ENCODE measurements at regions not wholly inside any gene's neighbourhood (a gene's known extent, or its start where the extent isn't known, plus 50 kb on each side); places are given as distances from the start of the nearest gene placed in this dataset.

DNA sequence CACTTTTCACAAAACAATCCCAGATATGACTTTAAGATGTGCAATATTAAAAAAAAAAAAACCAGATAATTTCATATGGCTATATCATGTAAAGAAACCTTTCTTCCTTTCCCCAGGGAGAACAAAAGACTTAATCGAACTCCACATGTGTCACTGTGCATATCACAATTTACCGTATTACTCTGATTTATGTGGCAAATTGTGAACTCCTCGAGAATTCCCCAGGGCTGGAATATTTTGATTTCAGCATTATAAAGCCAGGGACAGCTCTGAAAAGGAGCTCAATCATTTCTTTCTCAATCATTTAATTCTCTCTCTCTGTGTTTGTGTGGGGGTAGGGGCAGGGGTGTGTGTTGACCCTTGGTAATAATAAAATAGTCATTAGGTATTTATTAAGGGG, 165.8 kb downstream of the TDRD15 start:
- in situ Hi-C loops (cut with HindIII; ENCODE audit: extremely low pct_ligation_motif_present, low pct_unique_long_range_greater_than_20kb): no loop called here
- H3K27ac ChIP-seq (ENCODE audit: extremely low read length, insufficient read depth, low read length): no peak overlapping the region
- H3K4me3 ChIP-seq (replicated peaks in 1 of 3; ENCODE audit: insufficient read depth in 1 of 3, low read depth in 2 of 3, low read length in 3 of 3): no peak overlapping the region
- no peak for ATAC-seq
- TF ChIP-seq PRPF4 (IDR thresholded peaks at IDR 0.05; ENCODE audit: low read depth, low read length, poor library complexity, severe bottlenecking): no peak
- DNase-seq (ENCODE audit: low spot score): no peak
- H3K79me2 ChIP-seq (ENCODE audit: insufficient read depth, low read length): no peaks in the 10 kb centered on the region
- ChIA-PET CTCF (ENCODE audit: low intra/inter-chr PET ratio, low total read pairs) (no interaction called here), POLR2A (no interaction called here)
- intact Hi-C loops (cut with micrococcal nuclease; ENCODE audit: unreplicated experiment): no loop called here
- H2AFZ ChIP-seq (ENCODE audit: low read length): no peak overlapping the region
- H3K9ac ChIP-seq (ENCODE audit: insufficient read depth, low read depth, low read length): no peak overlapping the region
- H3K36me3 ChIP-seq (replicated peaks in 1 of 2; ENCODE audit: control insufficient read depth in 1 of 2, insufficient read depth in 2 of 2, low read length in 2 of 2): no peaks in the 10 kb centered on the region
- H4K20me1 ChIP-seq (ENCODE audit: insufficient read depth, low read length): no peaks in the 10 kb centered on the region
- H3K9me3 ChIP-seq (ENCODE audit: low read length): no peaks in the 10 kb centered on the region
- no peak for FAIRE-seq
- H3K4me2 ChIP-seq (ENCODE audit: low read depth, low read length): no peak overlapping the region
- 9% methylated on average over 3 of the region's 3 CpGs for WGBS (ENCODE audit: low lambda C conversion rate)
- H3K27me3 ChIP-seq (ENCODE audit: control insufficient read depth in 1 of 2, insufficient read depth in 2 of 2, low read length in 2 of 2): peaks cover 0 to 16% of the 10 kb centered on the region in 2 experiments; a peak in 1 of 5 replicates
- BruUV-seq (replicated peaks): no TSS peak
- no peaks in the 10 kb centered on the region for H3K4me1 ChIP-seq (ENCODE audit: insufficient read depth, low read length)

DNA sequence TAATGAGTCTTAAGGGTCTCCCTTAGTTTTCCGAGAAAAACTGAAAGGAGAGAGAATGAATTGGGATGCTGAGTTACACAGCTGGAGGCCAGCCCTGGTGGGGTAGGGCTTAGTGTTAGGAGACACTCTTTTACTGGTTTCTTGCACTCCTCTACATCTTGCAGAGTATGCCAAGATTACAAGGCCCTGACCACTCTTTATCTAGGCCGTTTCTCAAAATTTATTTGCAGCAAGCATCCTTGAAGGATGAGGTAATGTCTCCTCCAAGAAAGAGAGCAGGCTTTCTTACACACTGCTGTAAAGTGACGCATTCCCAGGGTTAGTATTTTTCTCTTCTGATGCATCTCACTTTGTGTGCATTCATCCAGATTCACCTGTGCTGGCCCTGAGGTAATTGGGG, 166.2 kb downstream of the TDRD15 start:
- ChIA-PET POLR2A (no interaction called here), CTCF (ENCODE audit: low intra/inter-chr PET ratio, low total read pairs) (no interaction called here)
- DNase-seq (ENCODE audit: low spot score) (no peak), ATAC-seq (no peak), FAIRE-seq (no peak)
- TF ChIP-seq AHR (CRISPR knock-in tag; IDR thresholded peaks at IDR 0.05) (no peak), PHF20 (CRISPR knock-in tag; IDR thresholded peaks at IDR 0.05) (no peak), SIX4 (CRISPR knock-in tag; IDR thresholded peaks at IDR 0.05) (no peak), YEATS4 (CRISPR knock-in tag; IDR thresholded peaks at IDR 0.05; ENCODE audit: borderline replicate concordance) (no peak)
- TF ChIP-seq, protein P1, sequence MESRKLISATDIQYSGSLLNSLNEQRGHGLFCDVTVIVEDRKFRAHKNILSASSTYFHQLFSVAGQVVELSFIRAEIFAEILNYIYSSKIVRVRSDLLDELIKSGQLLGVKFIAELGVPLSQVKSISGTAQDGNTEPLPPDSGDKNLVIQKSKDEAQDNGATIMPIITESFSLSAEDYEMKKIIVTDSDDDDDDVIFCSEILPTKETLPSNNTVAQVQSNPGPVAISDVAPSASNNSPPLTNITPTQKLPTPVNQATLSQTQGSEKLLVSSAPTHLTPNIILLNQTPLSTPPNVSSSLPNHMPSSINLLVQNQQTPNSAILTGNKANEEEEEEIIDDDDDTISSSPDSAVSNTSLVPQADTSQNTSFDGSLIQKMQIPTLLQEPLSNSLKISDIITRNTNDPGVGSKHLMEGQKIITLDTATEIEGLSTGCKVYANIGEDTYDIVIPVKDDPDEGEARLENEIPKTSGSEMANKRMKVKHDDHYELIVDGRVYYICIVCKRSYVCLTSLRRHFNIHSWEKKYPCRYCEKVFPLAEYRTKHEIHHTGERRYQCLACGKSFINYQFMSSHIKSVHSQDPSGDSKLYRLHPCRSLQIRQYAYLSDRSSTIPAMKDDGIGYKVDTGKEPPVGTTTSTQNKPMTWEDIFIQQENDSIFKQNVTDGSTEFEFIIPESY (CRISPR knock-in tag; IDR thresholded peaks at IDR 0.05): no peak
- TF ChIP-seq, protein P2, sequence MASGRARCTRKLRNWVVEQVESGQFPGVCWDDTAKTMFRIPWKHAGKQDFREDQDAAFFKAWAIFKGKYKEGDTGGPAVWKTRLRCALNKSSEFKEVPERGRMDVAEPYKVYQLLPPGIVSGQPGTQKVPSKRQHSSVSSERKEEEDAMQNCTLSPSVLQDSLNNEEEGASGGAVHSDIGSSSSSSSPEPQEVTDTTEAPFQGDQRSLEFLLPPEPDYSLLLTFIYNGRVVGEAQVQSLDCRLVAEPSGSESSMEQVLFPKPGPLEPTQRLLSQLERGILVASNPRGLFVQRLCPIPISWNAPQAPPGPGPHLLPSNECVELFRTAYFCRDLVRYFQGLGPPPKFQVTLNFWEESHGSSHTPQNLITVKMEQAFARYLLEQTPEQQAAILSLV (CRISPR knock-in tag; IDR thresholded peaks at IDR 0.05; ENCODE audit: borderline replicate concordance): no peak
- 4% methylated on average over 3 of the region's 3 CpGs for WGBS (ENCODE audit: low lambda C conversion rate)
- H4K20me1 ChIP-seq (ENCODE audit: insufficient read depth, low read length): no peaks in the 10 kb centered on the region
- H3K27me3 ChIP-seq (ENCODE audit: control insufficient read depth in 1 of 2, insufficient read depth in 2 of 2, low read length in 2 of 2): peaks cover 0 to 16% of the 10 kb centered on the region in 2 experiments; a peak in 1 of 5 replicates
- H3K79me2 ChIP-seq (ENCODE audit: insufficient read depth, low read length): no peaks in the 10 kb centered on the region
- intact Hi-C loops (cut with micrococcal nuclease; ENCODE audit: unreplicated experiment) (no loop called here), in situ Hi-C loops (cut with HindIII; ENCODE audit: extremely low pct_ligation_motif_present, low pct_unique_long_range_greater_than_20kb) (no loop called here)
- no peak overlapping the region for H3K4me3 ChIP-seq (replicated peaks in 1 of 3; ENCODE audit: insufficient read depth in 1 of 3, low read depth in 2 of 3, low read length in 3 of 3)
- no peak overlapping the region for H3K9ac ChIP-seq (ENCODE audit: insufficient read depth, low read depth, low read length)
- H2AFZ ChIP-seq (ENCODE audit: low read length): no peak overlapping the region
- no peaks in the 10 kb centered on the region for H3K4me1 ChIP-seq (ENCODE audit: insufficient read depth, low read length)
- no peaks in the 10 kb centered on the region for H3K9me3 ChIP-seq (ENCODE audit: low read length)
- BruUV-seq (replicated peaks): no TSS peak
- no peaks in the 10 kb centered on the region for H3K36me3 ChIP-seq (replicated peaks in 1 of 2; ENCODE audit: control insufficient read depth in 1 of 2, insufficient read depth in 2 of 2, low read length in 2 of 2)
- no peak overlapping the region for H3K4me2 ChIP-seq (ENCODE audit: low read depth, low read length)
- H3K27ac ChIP-seq (ENCODE audit: extremely low read length, insufficient read depth, low read length): no peak overlapping the region

Data from HepG2 (cell line).